ENCODE measurements at regions not wholly inside any gene's neighbourhood (a gene's known extent, or its start where the extent isn't known, plus 50 kb on each side); places are given as distances from the start of the nearest gene placed in this dataset.

DNA sequence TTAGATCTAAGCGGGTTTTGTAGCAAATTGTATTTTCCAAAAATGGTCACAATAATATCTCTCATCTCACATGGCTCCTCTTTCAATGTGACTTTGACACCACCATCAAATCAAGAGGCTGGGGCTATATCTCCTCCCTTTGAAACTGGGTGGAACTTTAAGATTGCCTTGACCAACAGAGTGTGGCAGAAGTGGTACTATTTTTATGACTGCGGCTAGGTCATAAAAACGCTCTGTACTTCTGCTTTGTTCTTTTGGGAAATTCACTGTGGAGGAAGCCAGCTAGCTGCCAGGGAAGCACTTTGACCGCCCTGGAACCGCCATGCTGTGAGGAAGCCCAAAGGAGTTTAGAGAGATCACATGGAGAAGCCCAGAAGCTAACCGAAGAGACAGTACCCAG, 50.7 kb upstream of the ACOT11 start:
- Histone ChIP-seq H3K27me3 (ENCODE audit: control insufficient read depth in 2 of 2, insufficient read depth in 2 of 2, low read length in 2 of 2) (peaks cover 0 to 7% of the 10 kb centered on the region in 2 donors), H3K36me3 (ENCODE audit: control insufficient read depth in 2 of 3, insufficient read depth in 3 of 3, low read length in 3 of 3) (no peaks in the 10 kb centered on the region), H3K27ac (ENCODE audit: low read depth, low read length) (no peak overlapping the region), H3K4me3 (ENCODE audit: low read length) (no peak overlapping the region), H3K4me1 (ENCODE audit: control insufficient read depth in 2 of 2, insufficient read depth in 2 of 2, low read length in 2 of 2) (peaks cover 0 to 9% of the 10 kb centered on the region in 2 donors), H3K9me3 (ENCODE audit: control insufficient read depth in 2 of 3, low read length in 3 of 3) (no peaks in the 10 kb centered on the region)
- ChIA-PET CTCF (interaction anchor here (0.5 to 0.6 kb wide), 2 partner anchors 11 to 64 kb away, joined by 4 read pairs; no protein-coding TSS in a partner anchor), POLR2A (interaction anchor here (1.4 kb wide), 1 partner anchor 8 kb away, joined by 3 read pairs; no protein-coding TSS in a partner anchor)
- Mint-ChIP-seq H3K36me3 (no peaks in the 10 kb centered on the region), H3K4me3 (peak overlapping the region in 1 of 10 donors; percentile 9), H3K27ac (peak overlapping the region in 1 of 9 donors; percentile 14), H3K27me3 (peaks cover 27 to 68% (median 32%) of the 10 kb centered on the region in 5 donors), H3K9me3 (no peaks in the 10 kb centered on the region), H3K4me1 (peaks cover 4 to 11% (median 8%) of the 10 kb centered on the region in 7 donors)
- DNase-seq (no peak), ATAC-seq (no peak)
- intact Hi-C loops (cut with micrococcal nuclease) = no loop called here

- Histone ChIP-seq H3K4me3 (ENCODE audit: low read length) (no peak overlapping the region), H3K36me3 (ENCODE audit: control insufficient read depth in 2 of 3, insufficient read depth in 3 of 3, low read length in 3 of 3) (no peaks in the 10 kb centered on the region), H3K9me3 (ENCODE audit: control insufficient read depth in 2 of 3, low read length in 3 of 3) (no peaks in the 10 kb centered on the region), H3K27ac (ENCODE audit: low read depth, low read length) (no peak overlapping the region), H3K27me3 (ENCODE audit: control insufficient read depth in 2 of 2, insufficient read depth in 2 of 2, low read length in 2 of 2) (peaks cover 0 to 7% of the 10 kb centered on the region in 2 donors), H3K4me1 (ENCODE audit: control insufficient read depth in 2 of 2, insufficient read depth in 2 of 2, low read length in 2 of 2) (peaks cover 0 to 9% of the 10 kb centered on the region in 2 donors)
- ChIA-PET CTCF (interaction anchor here (0.7 to 1.3 kb wide), 2 partner anchors 316 to 317 kb away, joined by 4 to 5 read pairs; no protein-coding TSS in a partner anchor), POLR2A (no interaction called here)
- Mint-ChIP-seq H3K36me3 (no peaks in the 10 kb centered on the region), H3K27me3 (peaks cover 20 to 62% (median 24%) of the 10 kb centered on the region in 5 donors), H3K9me3 (no peaks in the 10 kb centered on the region), H3K4me1 (peaks cover 4 to 14% (median 8%) of the 10 kb centered on the region in 7 donors), H3K4me3 (no peak overlapping the region), H3K27ac (no peak overlapping the region)
- intact Hi-C loops (cut with micrococcal nuclease) = no loop called here
- ATAC-seq (no peak), DNase-seq (no peak)
These were observed 52.1 kb upstream of the ACOT11 start for GRCh38 chr1:54495954-54496353.

- Mint-ChIP-seq H3K27ac (no peak overlapping the region), H3K9me3 (no peaks in the 10 kb centered on the region), H3K4me1 (peaks cover 5 to 16% (median 10%) of the 10 kb centered on the region in 7 donors), H3K4me3 (no peak overlapping the region), H3K36me3 (no peaks in the 10 kb centered on the region), H3K27me3 (peaks cover 17 to 53% (median 20%) of the 10 kb centered on the region in 5 donors)
- intact Hi-C loops (cut with micrococcal nuclease) = no loop called here
- Histone ChIP-seq H3K27ac (ENCODE audit: low read depth, low read length) (no peak overlapping the region), H3K36me3 (ENCODE audit: control insufficient read depth in 2 of 3, insufficient read depth in 3 of 3, low read length in 3 of 3) (no peaks in the 10 kb centered on the region), H3K27me3 (ENCODE audit: control insufficient read depth in 2 of 2, insufficient read depth in 2 of 2, low read length in 2 of 2) (peaks cover 0 to 5% of the 10 kb centered on the region in 2 donors), H3K4me1 (ENCODE audit: control insufficient read depth in 2 of 2, insufficient read depth in 2 of 2, low read length in 2 of 2) (peaks cover 2 to 8% of the 10 kb centered on the region in 2 donors), H3K9me3 (ENCODE audit: control insufficient read depth in 2 of 3, low read length in 3 of 3) (no peaks in the 10 kb centered on the region), H3K4me3 (ENCODE audit: low read length) (no peak overlapping the region)
- CTCF ChIA-PET = no interaction called here
- POLR2A ChIA-PET = interaction anchor here (0.5 kb wide), 2 partner anchors 143 to 388 kb away, joined by 3 read pairs; no protein-coding TSS in a partner anchor
- no peak for ATAC-seq
- no peak for DNase-seq
These were observed 54.4 kb upstream of the ACOT11 start for GRCh38 chr1:54493608-54494007.

GRCh38 chr1:54490361-54491248, 57.4 kb upstream of the ACOT11 start:
- Mint-ChIP-seq H3K4me1 (peaks cover 19 to 40% (median 30%) of the 10 kb centered on the region in 7 donors), H3K4me3 (peak overlapping the region in 9 of 10 donors; percentile 20 to 95 (median 49)), H3K9me3 (no peaks in the 10 kb centered on the region), H3K27me3 (peaks cover 0 to 41% (median 0%) of the 10 kb centered on the region in 5 donors), H3K27ac (peak overlapping the region in 5 of 9 donors; percentile 16 to 55 (median 39)), H3K36me3 (no peaks in the 10 kb centered on the region)
- Histone ChIP-seq H3K36me3 (ENCODE audit: control insufficient read depth in 2 of 3, insufficient read depth in 3 of 3, low read length in 3 of 3) (no peaks in the 10 kb centered on the region), H3K27me3 (ENCODE audit: control insufficient read depth in 2 of 2, insufficient read depth in 2 of 2, low read length in 2 of 2) (no peaks in the 10 kb centered on the region), H3K27ac (ENCODE audit: low read depth, low read length) (no peak overlapping the region), H3K4me1 (ENCODE audit: control insufficient read depth in 2 of 2, insufficient read depth in 2 of 2, low read length in 2 of 2) (peaks cover 24 to 27% of the 10 kb centered on the region in 2 donors), H3K9me3 (ENCODE audit: control insufficient read depth in 2 of 3, low read length in 3 of 3) (no peaks in the 10 kb centered on the region), H3K4me3 (ENCODE audit: low read length) (no peak overlapping the region)
- intact Hi-C loops (cut with micrococcal nuclease) = loop anchor here in 1 of 2 donors (1.0 kb wide), 1 partner anchor 309 kb away; no protein-coding TSS in a partner anchor
- DNase-seq (peak in 1 of 9 donors; percentile 36), ATAC-seq (no peak)
- POLR2A ChIA-PET = interaction anchor here (1.7 to 5.7 kb wide), 3 partner anchors 84 to 291 kb away, joined by 5 to 70 read pairs (median 8); partner anchors contain the start of genes CYB5RL, MRPL37 and SSBP3
- CTCF ChIA-PET = interaction anchor here (0.7 to 2.5 kb wide), 11 partner anchors 14 to 375 kb away, joined by 3 to 15 read pairs (median 4); partner anchors contain the start of gene SSBP3

GRCh38 chr1:54489627-54490250, 58.3 kb upstream of the ACOT11 start:
- POLR2A ChIA-PET = interaction anchor here (0.7 to 5.7 kb wide), 14 partner anchors 8 to 290 kb away, joined by 3 to 70 read pairs (median 4); partner anchors contain the start of genes CYB5RL, MRPL37 and SSBP3
- Histone ChIP-seq H3K27ac (ENCODE audit: low read depth, low read length) (peak overlapping the region; percentile 75), H3K36me3 (ENCODE audit: control insufficient read depth in 2 of 3, insufficient read depth in 3 of 3, low read length in 3 of 3) (no peaks in the 10 kb centered on the region), H3K4me3 (ENCODE audit: low read length) (peak overlapping the region; percentile 83), H3K4me1 (ENCODE audit: control insufficient read depth in 2 of 2, insufficient read depth in 2 of 2, low read length in 2 of 2) (peaks cover 25 to 33% of the 10 kb centered on the region in 2 donors), H3K9me3 (ENCODE audit: control insufficient read depth in 2 of 3, low read length in 3 of 3) (no peaks in the 10 kb centered on the region), H3K27me3 (ENCODE audit: control insufficient read depth in 2 of 2, insufficient read depth in 2 of 2, low read length in 2 of 2) (no peaks in the 10 kb centered on the region)
- H3K27ac Mint-ChIP-seq = peak overlapping the region; percentile 46 to 93 (median 84)
- peaks cover 0 to 42% (median 0%) of the 10 kb centered on the region in 5 donors for H3K27me3 Mint-ChIP-seq
- peak overlapping the region; percentile 80 to 95 (median 90) for H3K4me3 Mint-ChIP-seq
- H3K4me1 Mint-ChIP-seq = peaks cover 26 to 48% (median 35%) of the 10 kb centered on the region in 7 donors
- DNase-seq (peak in 1 of 9 donors; percentile 45), ATAC-seq (peak; percentile 5)
- intact Hi-C loops (cut with micrococcal nuclease) = loop anchor here (1.0 to 5.0 kb wide), 12 partner anchors 129 to 652 kb away; partner anchors contain the start of genes CYB5RL (in 2 of the 2), IFT25 (in 2 of the 2), LRRC42 (in 2 of the 2) and MRPL37 (in 2 of the 2)
- H3K36me3 Mint-ChIP-seq = no peaks in the 10 kb centered on the region
- H3K9me3 Mint-ChIP-seq = no peaks in the 10 kb centered on the region
- CTCF ChIA-PET = interaction anchor here (0.6 to 2.5 kb wide), 29 partner anchors 8 to 421 kb away, joined by 3 to 15 read pairs (median 4); partner anchors contain the start of gene SSBP3
